PC-9 (cell line): ENCODE measurements at regions not wholly inside any gene's neighbourhood (a gene's known extent, or its start where the extent isn't known, plus 50 kb on each side); places are given as distances from the start of the nearest gene placed in this dataset.

Experiments
- BruUV-seq: library from RNA; stranded (reverse); fragments of 400-500 nt; replicated peaks from 2 replicates; lab custom pipeline; 2021; lab: Mats Ljungman, UMichigan
- CTCF ChIA-PET: fragments of 300-600 bp; sonication (Branson Sonifier 250); formaldehyde crosslinking; loops from one replicate; lab custom pipeline; 2022; ENCODE audit warnings: antibody characterized with exemption; lab: Charles Lee
- POLR2A ChIA-PET: fragments of 300-600 bp; sonication (Branson Sonifier 250); formaldehyde crosslinking; loops from one replicate; lab custom pipeline; 2022; ENCODE audit warnings: antibody characterized with exemption; ENCODE audit not compliant: unreplicated experiment; lab: Charles Lee
- DNase-seq, 2 experiments: peaks; one replicate each; pipeline versions ENCODE4 v3.0.0 to v3.0.0-alpha.2; 2015 to 2022; ENCODE audit warnings: mixed read lengths in 1 of 2
- H2AFZ ChIP-seq: fragments of 200-600 bp; sonication (generic); 2 replicates; pipeline ENCODE4 v1.8.1; 2017; ENCODE audit warnings: antibody characterized with exemption
- H3F3A ChIP-seq: fragments of 200-600 bp; sonication (generic); 2 replicates; pipeline ENCODE4 v1.8.1; 2017; ENCODE audit warnings: antibody characterized with exemption, mild to moderate bottlenecking, low read depth; ENCODE audit not compliant: insufficient read depth
- H3K27ac ChIP-seq: fragments of 200-600 bp; sonication (generic); 2 replicates; pipeline ENCODE4 v1.6.1; 2016; ENCODE audit warnings: mixed run types
- H3K27me3 ChIP-seq: fragments of 200-600 bp; sonication (generic); 2 replicates; pipeline ENCODE4 v1.6.1; 2016; ENCODE audit warnings: low read depth, mixed run types; ENCODE audit not compliant: insufficient read depth
- H3K36me3 ChIP-seq: fragments of 200-600 bp; sonication (generic); 2 replicates; pipeline ENCODE4 v1.6.1; 2016; ENCODE audit warnings: low read depth, mixed run types
- H3K4me1 ChIP-seq: fragments of 200-600 bp; sonication (generic); replicated peaks from 2 replicates; pipeline ENCODE4 v1.6.1; 2016; ENCODE audit warnings: mixed run types; ENCODE audit not compliant: insufficient read depth
- H3K4me2 ChIP-seq: fragments of 200-600 bp; sonication (generic); 2 replicates; pipeline ENCODE4 v1.6.1; 2017; ENCODE audit warnings: mixed run types
- H3K4me3 ChIP-seq: fragments of 200-600 bp; sonication (generic); 2 replicates; pipeline ENCODE4 v1.6.1; 2016; ENCODE audit warnings: mixed run types
- H3K79me2 ChIP-seq: fragments of 200-600 bp; sonication (generic); 2 replicates; pipeline ENCODE4 v1.6.1; 2017; ENCODE audit warnings: low read depth, mixed run types
- H3K9me2 ChIP-seq: fragments of 200-600 bp; sonication (generic); 2 replicates; pipeline ENCODE4 v1.8.1; 2017; ENCODE audit warnings: mild to moderate bottlenecking; ENCODE audit not compliant: insufficient read depth
- H3K9me3 ChIP-seq: fragments of 200-600 bp; sonication (generic); 2 replicates; pipeline ENCODE4 v1.8.1; 2016; ENCODE audit warnings: low read depth; ENCODE audit not compliant: insufficient read depth
- H4K20me1 ChIP-seq: fragments of 200-600 bp; sonication (generic); 2 replicates; pipeline ENCODE4 v1.8.1; 2017; ENCODE audit not compliant: insufficient read depth
- CTCF ChIP-seq: fragments of 200-600 bp; sonication (generic); conservative IDR thresholded peaks from 2 replicates; pipeline ENCODE4 v1.6.1; 2017; ENCODE audit warnings: mixed run types, antibody characterized with exemption, mild to moderate bottlenecking, moderate library complexity
- EZH2 ChIP-seq: fragments of 200-600 bp; sonication (generic); IDR thresholded peaks from 2 replicates; pipeline ENCODE4 v1.8.0; 2017; ENCODE audit warnings: antibody characterized with exemption, low read depth
- intact Hi-C: fragments of 100-400 bp; cut with micrococcal nuclease; formaldehyde crosslinking; loops from one replicate; pipeline ENCODE4 v1.10.0; 2022; ENCODE audit not compliant: unreplicated experiment

- no peak for DNase-seq
- Histone ChIP-seq H3K9me3 (no peaks in the 10 kb centered on the region), H2AFZ (no peak overlapping the region), H3K9me2 (no peaks in the 10 kb centered on the region), H3K36me3 (no peaks in the 10 kb centered on the region), H3K4me3 (no peak overlapping the region), H3F3A (no peaks in the 10 kb centered on the region), H3K4me2 (no peak overlapping the region), H3K79me2 (no peaks in the 10 kb centered on the region), H3K27ac (no peak overlapping the region), H3K4me1 (no peaks in the 10 kb centered on the region), H3K27me3 (no peaks in the 10 kb centered on the region), H4K20me1 (no peaks in the 10 kb centered on the region)
- intact Hi-C loops = no loop called here
- BruUV-seq = no TSS peak
- TF ChIP-seq EZH2 = no peak
- TF ChIP-seq CTCF = no peak
- POLR2A ChIA-PET = no interaction called here
- CTCF ChIA-PET = no interaction called here
These were observed 207.1 kb upstream of the POU3F2 start for GRCh38 chr6:98627129-98627775.

GRCh38 chr6:98633886-98634285, 200.5 kb upstream of the POU3F2 start:
- H2AFZ ChIP-seq = no peak overlapping the region
- no peaks in the 10 kb centered on the region for H3F3A ChIP-seq
- no peak overlapping the region for H3K27ac ChIP-seq
- DNase-seq = no peak
- no peaks in the 10 kb centered on the region for H3K27me3 ChIP-seq
- H3K79me2 ChIP-seq = no peaks in the 10 kb centered on the region
- no peak overlapping the region for H3K4me2 ChIP-seq
- POLR2A ChIA-PET = no interaction called here
- no TSS peak for BruUV-seq
- H3K9me3 ChIP-seq = no peaks in the 10 kb centered on the region
- H3K36me3 ChIP-seq = no peaks in the 10 kb centered on the region
- 0 out of 2 replicates have a peak, but pooled peaks cover 3% of the 10 kb centered on the region for H3K9me2 ChIP-seq
- intact Hi-C loops = no loop called here
- TF ChIP-seq CTCF (no peak), EZH2 (no peak)
- CTCF ChIA-PET = no interaction called here
- H4K20me1 ChIP-seq = no peaks in the 10 kb centered on the region
- no peak overlapping the region for H3K4me3 ChIP-seq
- no peaks in the 10 kb centered on the region for H3K4me1 ChIP-seq

GRCh38 chr6:98634569-98634968, 199.8 kb upstream of the POU3F2 start:
- DNase-seq = no peak
- Histone ChIP-seq H3F3A (no peaks in the 10 kb centered on the region), H2AFZ (no peak overlapping the region), H4K20me1 (no peaks in the 10 kb centered on the region), H3K4me3 (no peak overlapping the region), H3K4me2 (no peak overlapping the region), H3K27ac (no peak overlapping the region), H3K4me1 (no peaks in the 10 kb centered on the region), H3K9me3 (no peaks in the 10 kb centered on the region), H3K27me3 (no peaks in the 10 kb centered on the region), H3K79me2 (no peaks in the 10 kb centered on the region), H3K36me3 (no peaks in the 10 kb centered on the region), H3K9me2 (0 out of 2 replicates have a peak, but pooled peaks cover 3% of the 10 kb centered on the region)
- TF ChIP-seq EZH2 = no peak
- CTCF ChIA-PET = no interaction called here
- POLR2A ChIA-PET = no interaction called here
- BruUV-seq = no TSS peak
- intact Hi-C loops = no loop called here

- Histone ChIP-seq H3K27me3 (no peaks in the 10 kb centered on the region), H3K4me2 (no peak overlapping the region), H3K9me3 (no peaks in the 10 kb centered on the region), H4K20me1 (no peaks in the 10 kb centered on the region), H2AFZ (no peak overlapping the region), H3K4me1 (no peaks in the 10 kb centered on the region), H3K79me2 (no peaks in the 10 kb centered on the region), H3K36me3 (no peaks in the 10 kb centered on the region), H3K9me2 (0 out of 2 replicates have a peak, but pooled peaks cover 3% of the 10 kb centered on the region), H3F3A (no peaks in the 10 kb centered on the region), H3K4me3 (no peak overlapping the region), H3K27ac (no peak overlapping the region)
- CTCF ChIA-PET = no interaction called here
- TF ChIP-seq EZH2 = no peak
- TF ChIP-seq CTCF = no peak
- DNase-seq = no peak
- POLR2A ChIA-PET = no interaction called here
- intact Hi-C loops = no loop called here
- no TSS peak for BruUV-seq
These were observed 199.2 kb upstream of the POU3F2 start for GRCh38 chr6:98635191-98635590.
